IMR-90 (cell line): ENCODE measurements at regions not wholly inside any gene's neighbourhood (a gene's known extent, or its start where the extent isn't known, plus 50 kb on each side); places are given as distances from the start of the nearest gene placed in this dataset.

ENCODE experiments used
- ATAC-seq: fragments of 200-7000 bp; cut with Tn5 transposase; 2 replicates; pipeline ENCODE4 v1.9.1; 2020; ENCODE audit warnings: low read depth, mild to moderate bottlenecking, moderate library complexity
- BruUV-seq: library from RNA; stranded (reverse); fragments of 400-500 nt; replicated peaks from 2 replicates; lab custom pipeline; 2021; lab: Mats Ljungman, UMichigan
- CTCF ChIA-PET: fragments of 300-600 bp; formaldehyde crosslinking; extraction: SDS; loops from one replicate; lab custom pipeline; 2021; ENCODE audit warnings: antibody characterized with exemption; lab: Yijun Ruan, JAX
- POLR2A ChIA-PET: fragments of 300-600 bp; sonication (Branson Sonifier 250); formaldehyde crosslinking; loops from one replicate; lab custom pipeline; 2022; ENCODE audit warnings: antibody characterized with exemption; ENCODE audit not compliant: unreplicated experiment; lab: Charles Lee
- DNase-seq: peaks from one replicate; pipeline ENCODE4 v3.0.0; 2013
- H2AFZ ChIP-seq: replicated peaks from 2 replicates; pipeline ENCODE3; 2013; ENCODE audit warnings: low read length, mild to moderate bottlenecking; ENCODE audit not compliant: poor library complexity
- H2AK5ac ChIP-seq: 2 replicates; pipeline ENCODE4 v1.6.1; 2013; ENCODE audit warnings: low read depth, low read length, inconsistent platforms
- H2AK9ac ChIP-seq: replicated peaks from 2 replicates; pipeline ENCODE3; 2013; ENCODE audit warnings: mild to moderate bottlenecking, low read depth, low read length, moderate library complexity; ENCODE audit not compliant: poor library complexity
- H2BK120ac ChIP-seq: 2 replicates; pipeline ENCODE4 v1.6.1; 2013; ENCODE audit warnings: low read depth, low read length, inconsistent platforms
- H2BK15ac ChIP-seq: 3 replicates; pipeline ENCODE4 v1.6.1; 2013; ENCODE audit warnings: low read depth, low read length, inconsistent platforms
- H2BK20ac ChIP-seq: 2 replicates; pipeline ENCODE4 v1.6.1; 2013; ENCODE audit warnings: low read depth, mild to moderate bottlenecking, inconsistent platforms, low read length, moderate library complexity
- H2BK5ac ChIP-seq: 2 replicates; pipeline ENCODE4 v1.6.1; 2013; ENCODE audit warnings: mild to moderate bottlenecking, low read depth, low read length, inconsistent platforms; ENCODE audit not compliant: poor library complexity, severe bottlenecking
- H3K14ac ChIP-seq: replicated peaks from 2 replicates; pipeline ENCODE4 v1.6.1; 2013; ENCODE audit warnings: low read depth, low read length, inconsistent platforms
- H3K18ac ChIP-seq: 2 replicates; pipeline ENCODE4 v1.6.1; 2013; ENCODE audit warnings: low read depth, low read length, control low read depth
- H3K23ac ChIP-seq: 2 replicates; pipeline ENCODE4 v1.6.1; 2013; ENCODE audit warnings: low read depth, low read length, inconsistent platforms
- H3K27ac ChIP-seq: 2 replicates; pipeline ENCODE4 v1.5.1; 2013; ENCODE audit warnings: mild to moderate bottlenecking, control low read depth, low read length; ENCODE audit not compliant: insufficient read depth
- H3K27me3 ChIP-seq: 2 replicates; pipeline ENCODE4 v1.6.1; 2013; ENCODE audit warnings: low read length; ENCODE audit not compliant: control insufficient read depth, insufficient read depth
- H3K36me3 ChIP-seq: 2 replicates; pipeline ENCODE4 v1.6.1; 2013; ENCODE audit warnings: low read length, mixed read lengths; ENCODE audit not compliant: control insufficient read depth, insufficient read depth
- H3K4ac ChIP-seq: 2 replicates; pipeline ENCODE4 v1.6.1; 2013; ENCODE audit warnings: low read depth, low read length, inconsistent platforms
- H3K4me1 ChIP-seq: 2 replicates; pipeline ENCODE4 v1.6.1; 2013; ENCODE audit warnings: low read length, mixed read lengths; ENCODE audit not compliant: control insufficient read depth, insufficient read depth
- H3K4me2 ChIP-seq: 2 replicates; pipeline ENCODE4 v1.6.1; 2013; ENCODE audit warnings: low read depth, mild to moderate bottlenecking, control low read depth, low read length, moderate library complexity
- H3K4me3 ChIP-seq: 2 replicates; pipeline ENCODE4 v1.5.1; 2013; ENCODE audit warnings: low read depth, mild to moderate bottlenecking, control low read depth, low read length, moderate library complexity; ENCODE audit not compliant: insufficient read depth
- H3K56ac ChIP-seq: 2 replicates; pipeline ENCODE4 v1.6.1; 2013; ENCODE audit warnings: low read length, inconsistent platforms; ENCODE audit not compliant: insufficient read depth; ENCODE audit errors: extremely low read depth
- H3K79me1 ChIP-seq, 2 experiments: 2 replicates each; pipeline ENCODE4 v1.6.1; 2013; ENCODE audit warnings: low read length in 2 of 2, inconsistent platforms in 1 of 2, low read depth in 1 of 2
- H3K9ac ChIP-seq: 2 replicates; pipeline ENCODE4 v1.6.1; 2013; ENCODE audit warnings: low read depth, low read length, control low read depth
- H3K9me1 ChIP-seq: 2 replicates; pipeline ENCODE4 v1.6.1; 2013; ENCODE audit warnings: low read length, inconsistent platforms; ENCODE audit not compliant: insufficient read depth
- H3K9me3 ChIP-seq: 2 replicates; pipeline ENCODE4 v1.6.1; 2013; ENCODE audit warnings: low read length; ENCODE audit not compliant: control insufficient read depth, insufficient read depth
- H4K20me1 ChIP-seq: 2 replicates; pipeline ENCODE4 v1.6.1; 2013; ENCODE audit warnings: low read length, inconsistent platforms; ENCODE audit not compliant: insufficient read depth
- H4K5ac ChIP-seq: 2 replicates; pipeline ENCODE4 v1.6.1; 2013; ENCODE audit warnings: mild to moderate bottlenecking, low read depth, low read length, control low read depth
- H4K8ac ChIP-seq, 2 experiments: 2 replicates each; pipeline ENCODE4 v1.6.1; 2013; ENCODE audit warnings: low read depth in 2 of 2, low read length in 2 of 2, control low read depth in 1 of 2, inconsistent platforms in 1 of 2
- H4K91ac ChIP-seq: 2 replicates; pipeline ENCODE4 v1.6.1; 2013; ENCODE audit warnings: low read depth, low read length, inconsistent platforms; ENCODE audit not compliant: insufficient read depth
- BHLHE40 ChIP-seq: fragments of 150-350 bp; IDR thresholded peaks from 2 replicates; pipeline ENCODE4 v1.6.1; 2016; ENCODE audit warnings: mild to moderate bottlenecking, low read depth, low read length
- CEBPB ChIP-seq: IDR thresholded peaks from 2 replicates; pipeline ENCODE4 v1.6.1; 2012; ENCODE audit warnings: low read depth, low read length, improper control_type of control experiment
- CHD1 ChIP-seq: IDR thresholded peaks from 2 replicates; pipeline ENCODE4 v1.6.1; 2012; ENCODE audit warnings: low read depth, low read length, improper control_type of control experiment
- CTCF ChIP-seq: conservative IDR thresholded peaks from 2 replicates; pipeline ENCODE4 v1.5.1; 2012; ENCODE audit warnings: mild to moderate bottlenecking, low read depth, low read length, improper control_type of control experiment
- FOS ChIP-seq: fragments of 150-350 bp; IDR thresholded peaks from 2 replicates; pipeline ENCODE4 v1.6.1; 2016; ENCODE audit warnings: low read depth, low read length
- MAFK ChIP-seq: IDR thresholded peaks from 2 replicates; pipeline ENCODE4 v1.6.1; 2012; ENCODE audit warnings: low read depth, low read length, improper control_type of control experiment
- MAZ ChIP-seq: IDR thresholded peaks from 2 replicates; pipeline ENCODE4 v1.6.1; 2012; ENCODE audit warnings: low read depth, mild to moderate bottlenecking, low read length, improper control_type of control experiment, moderate library complexity, borderline replicate concordance
- MXI1 ChIP-seq: IDR thresholded peaks from 2 replicates; pipeline ENCODE4 v1.6.1; 2012; ENCODE audit warnings: low read depth, mild to moderate bottlenecking, low read length, moderate library complexity, borderline replicate concordance
- NFE2L2 ChIP-seq: fragments of 150-350 bp; IDR thresholded peaks from 2 replicates; pipeline ENCODE4 v1.6.1; 2016; ENCODE audit warnings: low read depth, mild to moderate bottlenecking, low read length
- POLR2A ChIP-seq: IDR thresholded peaks from 2 replicates; pipeline ENCODE4 v1.6.1; 2012; ENCODE audit warnings: mild to moderate bottlenecking, low read depth, low read length
- RAD21 ChIP-seq: IDR thresholded peaks from 2 replicates; pipeline ENCODE4 v1.6.1; 2012; ENCODE audit warnings: low read length, improper control_type of control experiment
- RCOR1 ChIP-seq: IDR thresholded peaks from 2 replicates; pipeline ENCODE4 v1.6.1; 2012; ENCODE audit warnings: mild to moderate bottlenecking, low read length, improper control_type of control experiment; ENCODE audit not compliant: insufficient replicate concordance
- RFX5 ChIP-seq: IDR thresholded peaks from 2 replicates; pipeline ENCODE4 v1.8.0; 2012; ENCODE audit warnings: low read depth, mild to moderate bottlenecking, low read length, moderate library complexity
- SMC3 ChIP-seq: fragments of 150-350 bp; IDR thresholded peaks from 2 replicates; pipeline ENCODE4 v1.6.1; 2016; ENCODE audit warnings: low read depth, mild to moderate bottlenecking, antibody characterized with exemption, low read length, moderate library complexity
- USF2 ChIP-seq: fragments of 150-350 bp; IDR thresholded peaks from 2 replicates; pipeline ENCODE4 v1.6.1; 2017; ENCODE audit warnings: mild to moderate bottlenecking, antibody characterized with exemption, low read length, low read depth
- WGBS, 2 experiments: methylation state at CpG; one replicate each; pipeline versions ENCODE4 v1.1.5 to v1.1.7; 2013; ENCODE audit warnings: missing lambda C conversion rate in 2 of 2; ENCODE audit not compliant: insufficient read length in 1 of 2; ENCODE audit errors: extremely low coverage in 2 of 2; 5-methylcytosine and 5-hydroxymethylcytosine counted together
- dilution Hi-C: fragments of 300-500 bp; cut with HindIII; formaldehyde crosslinking; loops from one replicate; pipeline ENCODE4 v1.14.3; 2018; ENCODE audit warnings: low sequenced_read_pairs; ENCODE audit not compliant: unreplicated experiment
- in situ Hi-C: fragments of 300-500 bp; cut with MboI; formaldehyde crosslinking; loops from 3 replicates; pipeline ENCODE4 v1.14.3; 2019; ENCODE audit warnings: low sequenced_read_pairs, inconsistent platforms, mixed read lengths
- intact Hi-C: fragments of 100-400 bp; cut with micrococcal nuclease; formaldehyde crosslinking; loops from 2 replicates; pipeline ENCODE4 v1.10.0; 2022
- TF ChIP-seq, protein P1 (sequence below): fragments of 150-350 bp; IDR thresholded peaks from 2 replicates; pipeline ENCODE4 v1.6.1; 2016; ENCODE audit warnings: low read depth, mild to moderate bottlenecking, low read length, moderate library complexity, borderline replicate concordance

DNA sequence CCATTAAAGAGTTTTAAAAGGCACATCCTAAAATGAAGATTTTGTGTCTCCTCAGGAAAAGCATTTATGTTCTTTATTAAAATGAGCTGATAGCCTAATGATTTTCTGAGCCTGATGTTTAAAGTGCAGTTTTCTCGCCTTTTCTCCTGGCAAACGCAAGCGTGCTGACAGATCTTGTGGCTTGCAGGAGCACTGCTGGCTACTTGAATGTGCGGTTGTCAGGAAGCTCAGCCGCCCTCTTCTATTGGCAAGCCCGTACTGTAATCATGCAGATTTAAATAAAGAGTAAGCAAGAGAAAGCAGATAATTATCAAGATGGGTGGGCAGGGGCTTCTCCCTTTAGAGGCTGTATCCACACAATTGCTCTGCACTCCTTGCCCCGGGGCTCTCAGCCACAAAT, 139.5 kb upstream of the SPHKAP start:
- no peaks in the 10 kb centered on the region for H3K27me3 ChIP-seq
- H4K91ac ChIP-seq = no peak overlapping the region
- intact Hi-C loops (no loop called here), dilution Hi-C loops (no loop called here), in situ Hi-C loops (no loop called here)
- H2BK15ac ChIP-seq = no peak overlapping the region
- H3K9me1 ChIP-seq = no peaks in the 10 kb centered on the region
- CTCF ChIA-PET = no interaction called here
- H2BK20ac ChIP-seq = no peak overlapping the region
- H4K5ac ChIP-seq = no peak overlapping the region
- H3K14ac ChIP-seq = no peak overlapping the region
- WGBS, 2 experiments = 10% methylated on average over 2 of the region's 7 CpGs; no CpG with 5 or more reads in 1 of the 2 experiments
- H4K8ac ChIP-seq = no peak overlapping the region
- DNase-seq (no peak), ATAC-seq (no peak)
- no peak overlapping the region for H2AK5ac ChIP-seq
- TF ChIP-seq MAFK (no peak), CEBPB (no peak), RCOR1 (no peak), SMC3 (no peak), MAZ (no peak), POLR2A (no peak), BHLHE40 (no peak), MXI1 (no peak), FOS (no peak), CTCF (no peak), CHD1 (no peak), RAD21 (no peak), USF2 (no peak), NFE2L2 (no peak), RFX5 (no peak)
- TF ChIP-seq, protein P1, sequence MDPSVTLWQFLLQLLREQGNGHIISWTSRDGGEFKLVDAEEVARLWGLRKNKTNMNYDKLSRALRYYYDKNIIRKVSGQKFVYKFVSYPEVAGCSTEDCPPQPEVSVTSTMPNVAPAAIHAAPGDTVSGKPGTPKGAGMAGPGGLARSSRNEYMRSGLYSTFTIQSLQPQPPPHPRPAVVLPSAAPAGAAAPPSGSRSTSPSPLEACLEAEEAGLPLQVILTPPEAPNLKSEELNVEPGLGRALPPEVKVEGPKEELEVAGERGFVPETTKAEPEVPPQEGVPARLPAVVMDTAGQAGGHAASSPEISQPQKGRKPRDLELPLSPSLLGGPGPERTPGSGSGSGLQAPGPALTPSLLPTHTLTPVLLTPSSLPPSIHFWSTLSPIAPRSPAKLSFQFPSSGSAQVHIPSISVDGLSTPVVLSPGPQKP = no peak
- H3K9me3 ChIP-seq = peaks cover 6% of the 10 kb centered on the region; the same call in 1 of the 2 replicates
- H4K20me1 ChIP-seq = no peaks in the 10 kb centered on the region
- H3K18ac ChIP-seq = no peak overlapping the region
- no peak overlapping the region for H3K9ac ChIP-seq
- no peak overlapping the region for H3K56ac ChIP-seq
- no peaks in the 10 kb centered on the region for H3K4me1 ChIP-seq
- BruUV-seq = no TSS peak
- no peaks in the 10 kb centered on the region for H3K79me1 ChIP-seq
- POLR2A ChIA-PET = no interaction called here
- no peaks in the 10 kb centered on the region for H3K36me3 ChIP-seq
- no peak overlapping the region for H2BK5ac ChIP-seq
- no peak overlapping the region for H3K4ac ChIP-seq
- no peak overlapping the region for H3K23ac ChIP-seq
- H3K4me2 ChIP-seq = no peak overlapping the region
- H2AFZ ChIP-seq = no peak overlapping the region
- no peak overlapping the region for H3K27ac ChIP-seq
- no peak overlapping the region for H3K4me3 ChIP-seq
- H2AK9ac ChIP-seq = no peak overlapping the region
- H2BK120ac ChIP-seq = no peak overlapping the region
